ENCODE measurements at regions not wholly inside any gene's neighbourhood (a gene's known extent, or its start where the extent isn't known, plus 50 kb on each side); places are given as distances from the start of the nearest gene placed in this dataset.

GRCh38 chr15:95417761-95418160 is 912.7 kb upstream of the NR2F2 start:
- DNase-seq: no peak

GRCh38 chr15:95422255-95422654 is 908.2 kb upstream of the NR2F2 start:
- DNase-seq: no peak

DNA sequence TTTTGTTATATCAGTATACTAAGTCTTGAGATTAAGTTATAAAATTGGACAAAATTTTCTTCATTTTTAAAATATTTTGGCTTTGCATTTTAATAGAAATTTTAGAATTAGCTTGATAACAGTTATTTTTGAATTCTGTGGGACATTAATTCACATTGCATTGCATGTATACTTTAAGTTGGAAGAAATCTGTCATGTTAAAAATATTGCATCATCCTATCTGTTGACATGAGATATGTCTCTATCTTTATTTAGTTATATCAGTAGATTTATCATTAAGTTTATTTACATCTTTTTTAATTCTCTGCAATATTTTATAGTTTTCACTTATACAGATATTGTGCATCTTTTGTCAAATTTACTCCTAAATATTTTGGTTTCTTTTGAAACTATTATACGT is 904.6 kb upstream of the NR2F2 start:
- DNase-seq: no peak

GRCh38 chr15:95429345-95429744 is 901.2 kb upstream of the NR2F2 start:
- DNase-seq: no peak

DNA sequence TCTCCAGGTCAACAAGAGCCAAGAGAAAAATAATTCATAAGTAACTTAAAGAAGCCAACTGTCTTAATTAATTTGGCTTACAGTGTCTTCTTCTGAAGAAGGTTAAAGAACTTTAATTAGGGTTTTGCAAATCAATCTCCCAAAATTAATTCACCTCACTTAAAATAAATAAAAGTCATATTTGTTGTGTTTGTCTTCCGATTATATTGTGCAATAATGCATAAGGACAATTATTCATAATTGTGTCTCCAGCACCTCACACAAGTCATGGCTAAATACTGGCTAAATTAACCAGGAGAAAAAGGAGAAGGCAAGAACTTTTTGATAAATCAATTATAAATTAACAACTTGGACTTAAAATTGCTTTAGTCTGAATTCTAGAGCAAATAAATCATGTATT is 899.0 kb upstream of the NR2F2 start:
- DNase-seq: no peak

GRCh38 chr15:95432878-95433405 is 897.6 kb upstream of the NR2F2 start:
- DNase-seq: no peak

- no peak for DNase-seq
Observed at GRCh38 chr15:95439922-95440376, 890.6 kb upstream of the NR2F2 start.

- no peak for DNase-seq
Observed at GRCh38 chr15:95440712-95441111, 889.8 kb upstream of the NR2F2 start.

DNA sequence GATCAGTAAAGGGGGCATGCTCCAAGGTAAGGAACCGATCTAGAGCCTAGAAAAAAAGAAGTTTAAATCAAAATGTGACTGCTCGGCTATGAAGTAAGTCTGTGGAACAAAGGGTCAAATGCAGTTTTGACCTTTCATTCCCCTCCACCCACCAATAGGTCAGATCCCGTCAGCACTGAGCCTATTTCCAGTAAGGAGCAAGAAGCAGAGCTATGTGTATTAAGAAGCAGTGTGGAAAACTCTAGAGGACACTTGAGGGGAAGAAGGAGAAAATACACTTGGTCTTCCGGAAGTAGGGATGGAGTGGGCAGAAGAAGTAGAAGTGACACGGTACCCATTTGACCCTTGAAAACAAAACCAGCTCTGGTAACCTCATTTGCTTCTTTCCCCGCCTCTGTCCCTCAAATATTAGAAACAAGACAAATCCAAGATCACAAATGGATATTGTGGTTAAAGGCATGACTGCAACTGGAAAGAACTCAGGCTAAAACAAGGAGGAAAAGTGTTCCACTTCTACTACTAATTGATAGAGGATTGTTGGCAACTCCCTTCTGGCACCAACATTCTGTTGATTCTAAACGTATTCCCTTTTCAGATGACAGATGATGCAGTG is 888.3 kb upstream of the NR2F2 start:
- DNase-seq: no peak

GRCh38 chr15:95444860-95445259 is 885.6 kb upstream of the NR2F2 start:
- DNase-seq: no peak

GRCh38 chr15:95446854-95447253 is 883.6 kb upstream of the NR2F2 start:
- no peak for DNase-seq

GRCh38 chr15:95447486-95447885 is 883.0 kb upstream of the NR2F2 start:
- no peak for DNase-seq

GRCh38 chr15:95448531-95449229 is 881.8 kb upstream of the NR2F2 start:
- no peak for DNase-seq

GRCh38 chr15:95449230-95449628 is 881.3 kb upstream of the NR2F2 start:
- no peak for DNase-seq

- no peak for DNase-seq
Observed at GRCh38 chr15:95450413-95450812, 880.1 kb upstream of the NR2F2 start.

DNA sequence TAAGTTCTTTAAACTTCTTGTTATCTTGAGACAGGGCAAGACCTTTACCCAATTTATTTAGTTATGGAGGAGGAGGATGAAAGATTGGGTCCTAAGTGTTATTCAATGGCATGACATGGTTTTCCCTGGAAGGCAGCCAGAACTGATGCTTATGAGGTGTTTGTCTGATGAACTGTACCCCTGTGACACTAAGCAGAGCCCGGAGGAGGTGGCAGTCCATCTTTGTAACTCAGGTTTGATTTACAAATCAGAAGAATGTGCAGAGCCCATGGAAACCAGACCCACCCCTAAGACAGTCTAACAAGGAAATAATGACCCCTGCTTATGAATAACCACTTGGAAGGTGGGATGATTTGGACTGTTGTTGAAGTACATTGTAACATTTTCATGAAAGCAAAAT is 878.6 kb upstream of the NR2F2 start:
- DNase-seq: no peak

GRCh38 chr15:95454403-95455262 is 875.9 kb upstream of the NR2F2 start:
- no peak for DNase-seq

GRCh38 chr15:95457520-95457919 is 873.0 kb upstream of the NR2F2 start:
- DNase-seq: no peak

DNA sequence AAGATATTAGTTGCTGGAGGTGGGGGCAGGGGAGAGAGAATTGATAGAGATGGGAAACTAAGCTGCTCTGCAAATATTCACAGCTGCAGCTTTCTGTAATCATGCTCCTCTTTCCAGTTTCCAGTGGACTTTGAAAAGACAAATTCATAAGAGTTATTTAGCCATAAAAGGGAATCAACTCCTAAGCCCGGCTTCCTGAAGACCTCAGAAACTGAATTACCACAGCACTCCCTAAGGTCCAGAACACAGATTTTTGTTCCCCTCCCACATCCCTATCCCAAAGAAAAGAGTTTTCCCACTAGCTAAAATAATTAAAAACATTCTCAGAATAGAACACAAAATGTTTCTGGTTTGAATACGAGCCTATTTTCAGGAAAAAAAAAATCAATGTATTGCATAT is 871.8 kb upstream of the NR2F2 start:
- DNase-seq: no peak

GRCh38 chr15:95459273-95459672 is 871.2 kb upstream of the NR2F2 start:
- no peak for DNase-seq

- no peak for DNase-seq
Observed at GRCh38 chr15:95464509-95464908, 866.0 kb upstream of the NR2F2 start.

GRCh38 chr15:95468820-95469219 is 861.7 kb upstream of the NR2F2 start:
- no peak for DNase-seq

GRCh38 chr15:95469496-95470000 is 861.0 kb upstream of the NR2F2 start:
- no peak for DNase-seq
